Mammary epithelial cell (primary cell): ENCODE measurements at regions not wholly inside any gene's neighbourhood (a gene's known extent, or its start where the extent isn't known, plus 50 kb on each side); places are given as distances from the start of the nearest gene placed in this dataset.
"Not testable (repeated sequence)": the region's sequence is repeated elsewhere in the genome, so short reads cannot be mapped to it uniquely, and the experiment has no call there.

Source experiments
- EZH2 ChIP-seq: IDR thresholded peaks from 2 replicates; pipeline ENCODE4 v1.6.1; 2012; ENCODE audit warnings: low read length, inconsistent platforms, borderline replicate concordance
- TF ChIP-seq, protein P1 (sequence below), 2 donors: IDR thresholded peaks in 1 of 2; conservative IDR thresholded peaks in 1 of 2; 2 replicates each; pipeline ENCODE4 v1.5.1; 2011 to 2012; ENCODE audit warnings: inconsistent platforms in 2 of 2, low read length in 2 of 2, mild to moderate bottlenecking in 2 of 2, control low read depth in 1 of 2, low read depth in 1 of 2; ENCODE audit not compliant: insufficient read depth in 1 of 2; ENCODE audit errors: extremely low read depth in 1 of 2

- TF ChIP-seq, protein P1, sequence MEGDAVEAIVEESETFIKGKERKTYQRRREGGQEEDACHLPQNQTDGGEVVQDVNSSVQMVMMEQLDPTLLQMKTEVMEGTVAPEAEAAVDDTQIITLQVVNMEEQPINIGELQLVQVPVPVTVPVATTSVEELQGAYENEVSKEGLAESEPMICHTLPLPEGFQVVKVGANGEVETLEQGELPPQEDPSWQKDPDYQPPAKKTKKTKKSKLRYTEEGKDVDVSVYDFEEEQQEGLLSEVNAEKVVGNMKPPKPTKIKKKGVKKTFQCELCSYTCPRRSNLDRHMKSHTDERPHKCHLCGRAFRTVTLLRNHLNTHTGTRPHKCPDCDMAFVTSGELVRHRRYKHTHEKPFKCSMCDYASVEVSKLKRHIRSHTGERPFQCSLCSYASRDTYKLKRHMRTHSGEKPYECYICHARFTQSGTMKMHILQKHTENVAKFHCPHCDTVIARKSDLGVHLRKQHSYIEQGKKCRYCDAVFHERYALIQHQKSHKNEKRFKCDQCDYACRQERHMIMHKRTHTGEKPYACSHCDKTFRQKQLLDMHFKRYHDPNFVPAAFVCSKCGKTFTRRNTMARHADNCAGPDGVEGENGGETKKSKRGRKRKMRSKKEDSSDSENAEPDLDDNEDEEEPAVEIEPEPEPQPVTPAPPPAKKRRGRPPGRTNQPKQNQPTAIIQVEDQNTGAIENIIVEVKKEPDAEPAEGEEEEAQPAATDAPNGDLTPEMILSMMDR (conservative IDR thresholded peaks at IDR 0.05 in 1 of 2, IDR thresholded peaks at IDR 0.05 in 1 of 2; ENCODE audit: extremely low read depth in 1 of 2, insufficient read depth in 1 of 2, low read depth in 1 of 2, low read length in 2 of 2) = not testable (repeated sequence)
- not testable (repeated sequence) for TF ChIP-seq EZH2
These were observed 219.4 kb downstream of the CYB561 start for GRCh38 chr17:63226720-63227119.
